Transverse colon (tissue), 3 donors: ENCODE measurements at regions not wholly inside any gene's neighbourhood (a gene's known extent, or its start where the extent isn't known, plus 50 kb on each side); places are given as distances from the start of the nearest gene placed in this dataset.

ENCODE experiments used
- POLR2A ChIP-seq: fragments of 450-650 bp; IDR thresholded peaks from one replicate; pipeline ENCODE4 v1.6.1; 2016; ENCODE audit warnings: antibody characterized with exemption, mild to moderate bottlenecking, moderate library complexity
- TF ChIP-seq, protein P1 (sequence below), 5 experiments: fragments of 200-600 bp in 3 of 5; fragments of 450-650 bp in 2 of 5; sonication (generic) in 3 of 5; IDR thresholded peaks; 1 replicate in 2 of 5; 2 replicates in 3 of 5; pipeline ENCODE4 v1.5.1; 2016 to 2017; ENCODE audit warnings: antibody characterized with exemption in 5 of 5, inconsistent platforms in 3 of 5, mild to moderate bottlenecking in 2 of 5, moderate library complexity in 1 of 5

DNA sequence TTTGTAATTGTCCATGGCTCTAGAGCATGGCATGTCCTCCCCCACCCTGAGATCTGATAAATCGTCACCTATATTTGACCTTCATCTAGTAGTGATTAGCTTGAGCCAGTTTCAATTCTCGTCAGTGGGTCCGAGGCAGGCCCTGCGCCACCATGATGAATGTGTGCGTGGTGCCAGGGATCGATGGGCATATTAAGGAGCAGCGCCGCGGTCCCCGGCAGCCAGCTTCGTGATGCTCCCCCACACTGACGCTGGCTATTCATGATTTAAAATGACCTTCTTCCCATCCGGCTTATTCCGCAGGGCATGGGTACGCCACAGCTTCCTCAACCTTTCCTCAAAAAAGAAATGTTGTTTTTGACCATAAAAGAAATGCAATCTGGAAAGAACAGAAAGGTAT, 68.0 kb downstream of the SLC25A47 start:
- TF ChIP-seq, protein P1, sequence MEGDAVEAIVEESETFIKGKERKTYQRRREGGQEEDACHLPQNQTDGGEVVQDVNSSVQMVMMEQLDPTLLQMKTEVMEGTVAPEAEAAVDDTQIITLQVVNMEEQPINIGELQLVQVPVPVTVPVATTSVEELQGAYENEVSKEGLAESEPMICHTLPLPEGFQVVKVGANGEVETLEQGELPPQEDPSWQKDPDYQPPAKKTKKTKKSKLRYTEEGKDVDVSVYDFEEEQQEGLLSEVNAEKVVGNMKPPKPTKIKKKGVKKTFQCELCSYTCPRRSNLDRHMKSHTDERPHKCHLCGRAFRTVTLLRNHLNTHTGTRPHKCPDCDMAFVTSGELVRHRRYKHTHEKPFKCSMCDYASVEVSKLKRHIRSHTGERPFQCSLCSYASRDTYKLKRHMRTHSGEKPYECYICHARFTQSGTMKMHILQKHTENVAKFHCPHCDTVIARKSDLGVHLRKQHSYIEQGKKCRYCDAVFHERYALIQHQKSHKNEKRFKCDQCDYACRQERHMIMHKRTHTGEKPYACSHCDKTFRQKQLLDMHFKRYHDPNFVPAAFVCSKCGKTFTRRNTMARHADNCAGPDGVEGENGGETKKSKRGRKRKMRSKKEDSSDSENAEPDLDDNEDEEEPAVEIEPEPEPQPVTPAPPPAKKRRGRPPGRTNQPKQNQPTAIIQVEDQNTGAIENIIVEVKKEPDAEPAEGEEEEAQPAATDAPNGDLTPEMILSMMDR (IDR thresholded peaks at IDR 0.05) = no peak
- no peak for TF ChIP-seq POLR2A
